IPS DF 4.7 (cell line): ENCODE measurements at regions not wholly inside any gene's neighbourhood (a gene's known extent, or its start where the extent isn't known, plus 50 kb on each side); places are given as distances from the start of the nearest gene placed in this dataset.
"Not testable (repeated sequence)": the region's sequence is repeated elsewhere in the genome, so short reads cannot be mapped to it uniquely, and the experiment has no call there.

Experiments
- DNase-seq: peaks from one replicate; pipeline ENCODE4 v3.0.0-alpha.2; 2013; ENCODE audit warnings: low spot score; ENCODE audit errors: extremely low read depth

GRCh38 chr2:136715146-136715545, 50.2 kb upstream of the THSD7B start:
- no peak for DNase-seq

- no peak for DNase-seq
Measured at GRCh38 chr2:136714452-136714951, 50.8 kb upstream of the THSD7B start.

GRCh38 chr2:136713739-136714138, 51.6 kb upstream of the THSD7B start:
- no peak for DNase-seq

- no peak for DNase-seq
Measured at GRCh38 chr2:136705336-136705735, 60.0 kb upstream of the THSD7B start.

GRCh38 chr2:136703214-136703613, 62.1 kb upstream of the THSD7B start:
- DNase-seq = no peak

GRCh38 chr2:136696438-136696837, 68.9 kb upstream of the THSD7B start:
- DNase-seq = no peak

GRCh38 chr2:136693966-136694365, 71.4 kb upstream of the THSD7B start:
- DNase-seq = no peak

GRCh38 chr2:136680079-136680478, 85.3 kb upstream of the THSD7B start:
- not testable (repeated sequence) for DNase-seq

GRCh38 chr2:136665736-136666135, 99.6 kb upstream of the THSD7B start:
- no peak for DNase-seq

- DNase-seq = no peak
Measured at GRCh38 chr2:136664713-136665405, 100.5 kb upstream of the THSD7B start.

GRCh38 chr2:136658201-136658600, 107.1 kb upstream of the THSD7B start:
- no peak for DNase-seq

- no peak for DNase-seq
Measured at GRCh38 chr2:136653861-136654260, 111.5 kb upstream of the THSD7B start.

- no peak for DNase-seq
Measured at GRCh38 chr2:136651456-136652010, 113.8 kb upstream of the THSD7B start.

- DNase-seq = no peak
Measured at GRCh38 chr2:136647039-136647438, 118.3 kb upstream of the THSD7B start.

GRCh38 chr2:136645236-136645828, 120.0 kb upstream of the THSD7B start:
- DNase-seq = no peak

- DNase-seq = no peak
Measured at GRCh38 chr2:136639651-136640050, 125.7 kb upstream of the THSD7B start.

GRCh38 chr2:136638193-136638592, 127.2 kb upstream of the THSD7B start:
- no peak for DNase-seq

GRCh38 chr2:136637402-136637801, 127.9 kb upstream of the THSD7B start:
- no peak for DNase-seq

GRCh38 chr2:136628490-136628889, 136.9 kb upstream of the THSD7B start:
- DNase-seq = no peak

- no peak for DNase-seq
Measured at GRCh38 chr2:136613096-136613495, 152.2 kb upstream of the THSD7B start.

- no peak for DNase-seq
Measured at GRCh38 chr2:136612079-136612478, 153.3 kb upstream of the THSD7B start.

GRCh38 chr2:136611451-136611850, 153.9 kb upstream of the THSD7B start:
- DNase-seq = no peak
